WERI-Rb-1 (cell line): ENCODE measurements at regions not wholly inside any gene's neighbourhood (a gene's known extent, or its start where the extent isn't known, plus 50 kb on each side); places are given as distances from the start of the nearest gene placed in this dataset.

Source experiments
- DNase-seq: peaks from one replicate; pipeline ENCODE4 v3.0.0-alpha.2; 2020
- H3K27ac ChIP-seq: fragments of 250-450 bp; sonication (Bioruptor Pico); 2 replicates; pipeline ENCODE4 v1.5.1; 2020; ENCODE audit warnings: mild to moderate bottlenecking, moderate library complexity
- H3K27me3 ChIP-seq: fragments of 250-450 bp; sonication (Bioruptor Pico); 2 replicates; pipeline ENCODE4 v1.5.1; 2021; ENCODE audit warnings: mild to moderate bottlenecking, low read depth, moderate library complexity; ENCODE audit not compliant: insufficient read depth, severe bottlenecking
- H3K36me3 ChIP-seq: fragments of 250-450 bp; sonication (Bioruptor Pico); 2 replicates; pipeline ENCODE4 v1.5.1; 2020; ENCODE audit warnings: mild to moderate bottlenecking, moderate library complexity
- H3K4me3 ChIP-seq: 2 replicates; pipeline ENCODE4 v1.5.1; 2011; ENCODE audit warnings: low read depth, mild to moderate bottlenecking, control low read depth, low read length
- H3K9me3 ChIP-seq: fragments of 250-450 bp; sonication (Bioruptor Pico); 2 replicates; pipeline ENCODE4 v1.5.1; 2021; ENCODE audit warnings: mild to moderate bottlenecking, moderate library complexity; ENCODE audit not compliant: severe bottlenecking
- TF ChIP-seq, protein P1 (sequence below): IDR thresholded peaks from 2 replicates; pipeline ENCODE4 v1.5.1; 2011; ENCODE audit warnings: low read depth, mild to moderate bottlenecking, control low read depth, inconsistent platforms, low read length

DNA sequence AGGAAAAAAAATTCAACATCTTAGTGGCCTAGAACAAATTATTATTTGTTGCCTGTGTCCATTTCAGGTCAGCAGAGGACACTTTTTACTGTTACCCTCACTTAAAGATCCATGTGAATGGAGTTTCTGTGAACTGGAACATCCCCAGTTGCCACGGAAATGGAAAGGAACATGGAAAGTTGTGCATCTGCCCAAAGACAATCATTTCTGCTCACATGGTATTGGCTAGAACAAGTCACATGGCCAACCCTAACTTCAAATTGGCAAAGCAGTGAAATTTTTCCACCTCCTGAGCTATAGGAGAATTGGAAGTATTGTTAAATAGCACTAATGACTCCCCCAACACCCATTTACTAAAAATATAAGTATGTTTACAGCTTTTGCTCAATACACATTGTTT is 71.2 kb upstream of the CCBE1 start:
- DNase-seq, result no peak
- H3K4me3 ChIP-seq, result no peak overlapping the region
- no peaks in the 10 kb centered on the region for H3K36me3 ChIP-seq
- TF ChIP-seq, protein P1, sequence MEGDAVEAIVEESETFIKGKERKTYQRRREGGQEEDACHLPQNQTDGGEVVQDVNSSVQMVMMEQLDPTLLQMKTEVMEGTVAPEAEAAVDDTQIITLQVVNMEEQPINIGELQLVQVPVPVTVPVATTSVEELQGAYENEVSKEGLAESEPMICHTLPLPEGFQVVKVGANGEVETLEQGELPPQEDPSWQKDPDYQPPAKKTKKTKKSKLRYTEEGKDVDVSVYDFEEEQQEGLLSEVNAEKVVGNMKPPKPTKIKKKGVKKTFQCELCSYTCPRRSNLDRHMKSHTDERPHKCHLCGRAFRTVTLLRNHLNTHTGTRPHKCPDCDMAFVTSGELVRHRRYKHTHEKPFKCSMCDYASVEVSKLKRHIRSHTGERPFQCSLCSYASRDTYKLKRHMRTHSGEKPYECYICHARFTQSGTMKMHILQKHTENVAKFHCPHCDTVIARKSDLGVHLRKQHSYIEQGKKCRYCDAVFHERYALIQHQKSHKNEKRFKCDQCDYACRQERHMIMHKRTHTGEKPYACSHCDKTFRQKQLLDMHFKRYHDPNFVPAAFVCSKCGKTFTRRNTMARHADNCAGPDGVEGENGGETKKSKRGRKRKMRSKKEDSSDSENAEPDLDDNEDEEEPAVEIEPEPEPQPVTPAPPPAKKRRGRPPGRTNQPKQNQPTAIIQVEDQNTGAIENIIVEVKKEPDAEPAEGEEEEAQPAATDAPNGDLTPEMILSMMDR, result no peak
- H3K27ac ChIP-seq, result no peak overlapping the region
- no peaks in the 10 kb centered on the region for H3K27me3 ChIP-seq
- H3K9me3 ChIP-seq, result no peaks in the 10 kb centered on the region

DNA sequence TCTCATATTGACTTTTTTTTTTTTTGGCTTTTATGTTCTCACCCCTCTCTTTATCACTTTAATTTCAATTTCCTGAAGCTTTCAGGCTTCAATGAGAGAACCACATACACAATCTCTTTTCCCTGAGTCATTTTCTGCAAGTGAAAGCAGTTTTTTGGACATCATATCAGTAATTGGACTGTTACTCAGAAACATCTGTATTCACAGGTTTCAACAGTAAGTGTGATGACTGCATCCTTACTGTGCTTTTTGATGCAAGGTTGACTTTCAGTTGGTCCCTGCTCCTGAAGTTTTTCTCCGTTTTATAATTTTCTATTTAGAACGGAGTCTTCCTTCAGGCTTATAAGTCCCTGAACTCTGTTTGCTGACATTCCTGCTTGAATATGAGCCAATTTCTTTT is 70.5 kb upstream of the CCBE1 start:
- no peak overlapping the region for H3K4me3 ChIP-seq
- H3K27ac ChIP-seq, result no peak overlapping the region

DNA sequence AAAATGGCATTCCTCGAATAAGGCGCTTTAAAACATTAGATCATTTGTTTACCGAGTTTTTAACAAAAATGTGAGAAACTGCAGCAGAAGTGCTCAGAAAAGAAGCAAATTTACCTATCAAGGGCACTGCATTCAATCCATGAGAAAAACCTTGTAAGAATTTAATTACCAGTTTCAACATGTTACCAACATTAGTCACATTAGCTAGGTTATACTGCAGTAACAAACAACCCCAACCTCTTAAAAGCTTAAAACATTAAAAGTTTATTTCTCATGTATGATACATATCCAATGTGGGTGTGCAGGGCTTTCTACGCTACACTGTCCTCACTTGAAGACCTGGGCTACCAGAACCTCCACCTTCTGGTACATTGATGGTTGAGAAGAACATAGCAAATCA is 68.1 kb upstream of the CCBE1 start:
- TF ChIP-seq, protein P1, result no peak
- H3K27ac ChIP-seq, result no peak overlapping the region
- no peak for DNase-seq
- H3K36me3 ChIP-seq, result no peaks in the 10 kb centered on the region
- H3K27me3 ChIP-seq, result no peaks in the 10 kb centered on the region
- H3K4me3 ChIP-seq, result no peak overlapping the region
- no peaks in the 10 kb centered on the region for H3K9me3 ChIP-seq

More for the DNA sequence above, 70.5 kb upstream of the CCBE1 start:
- Histone ChIP-seq H3K9me3 (no peaks in the 10 kb centered on the region), H3K36me3 (no peaks in the 10 kb centered on the region), H3K27me3 (no peaks in the 10 kb centered on the region)
- TF ChIP-seq, protein P1, result no peak
- DNase-seq, result no peak

DNA sequence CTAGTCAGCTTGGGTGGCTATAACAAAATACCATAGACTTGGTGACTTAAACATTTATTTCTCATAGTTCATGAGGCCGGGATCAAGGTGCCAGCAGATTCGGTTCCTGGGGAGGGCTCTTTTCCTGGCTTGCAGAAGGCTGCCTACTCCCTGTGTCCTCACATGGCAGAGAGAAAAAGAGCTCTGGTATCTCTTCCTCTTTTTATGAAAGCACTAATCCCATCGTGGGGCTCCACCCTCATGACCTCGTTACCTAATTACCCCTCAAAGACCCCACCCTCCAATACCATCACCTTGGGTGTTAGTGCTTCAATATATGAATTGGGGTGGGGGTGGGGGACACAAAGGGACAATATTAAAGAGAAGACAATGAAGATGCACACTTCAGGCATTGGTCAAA is 67.1 kb upstream of the CCBE1 start:
- TF ChIP-seq, protein P1, result no peak
- Histone ChIP-seq H3K9me3 (no peaks in the 10 kb centered on the region), H3K4me3 (no peak overlapping the region), H3K27ac (no peak overlapping the region), H3K27me3 (no peaks in the 10 kb centered on the region), H3K36me3 (no peaks in the 10 kb centered on the region)
- no peak for DNase-seq

DNA sequence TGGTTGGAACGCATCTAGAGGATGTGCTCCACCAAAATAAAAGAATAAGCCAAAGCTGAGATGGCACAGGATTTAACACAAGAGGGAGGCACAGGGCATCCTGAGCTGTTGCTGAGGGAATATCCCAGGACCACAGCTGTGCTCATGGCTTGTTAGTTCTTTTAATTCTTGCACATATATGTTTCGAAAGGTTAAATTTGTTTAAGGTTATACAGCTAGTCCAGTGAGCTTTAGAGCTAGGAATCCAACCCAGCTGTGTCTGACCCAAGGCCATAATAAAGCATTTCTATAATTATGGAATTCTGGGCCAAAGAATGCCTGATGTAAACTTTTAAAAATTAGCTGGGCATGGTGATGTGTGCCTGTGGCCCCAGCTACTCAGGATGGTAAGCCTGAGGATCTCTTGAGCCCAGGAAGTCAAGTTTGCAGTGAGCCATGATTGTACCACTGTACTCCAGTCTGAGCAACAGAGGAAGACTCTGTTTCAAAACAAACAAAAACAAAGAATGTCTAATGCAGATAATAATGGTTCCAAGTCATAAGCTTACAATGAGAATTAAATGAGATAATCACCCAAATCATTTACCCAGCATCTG is 66.4 kb upstream of the CCBE1 start:
- Histone ChIP-seq H3K9me3 (no peaks in the 10 kb centered on the region), H3K36me3 (no peaks in the 10 kb centered on the region), H3K4me3 (no peak overlapping the region), H3K27me3 (no peaks in the 10 kb centered on the region), H3K27ac (no peak overlapping the region)
- TF ChIP-seq, protein P1, result no peak
- DNase-seq, result no peak
